MM.1S (cell line): ENCODE measurements at regions not wholly inside any gene's neighbourhood (a gene's known extent, or its start where the extent isn't known, plus 50 kb on each side); places are given as distances from the start of the nearest gene placed in this dataset.

Experiments
- DNase-seq: peaks from one replicate; pipeline ENCODE4 v3.0.0-alpha.2; 2015
- H2AFZ ChIP-seq: fragments of 300-600 bp; sonication (generic); 2 replicates; pipeline ENCODE4 v1.6.0; 2016; ENCODE audit warnings: antibody characterized with exemption, low read length
- H3F3A ChIP-seq: fragments of 300-600 bp; sonication (generic); 2 replicates; pipeline ENCODE4 v1.6.1; 2016; ENCODE audit warnings: mild to moderate bottlenecking, antibody characterized with exemption, low read length, moderate library complexity, mixed read lengths; ENCODE audit not compliant: insufficient read depth
- H3K27ac ChIP-seq: fragments of 300-600 bp; sonication (generic); 2 replicates; pipeline ENCODE4 v1.5.1; 2016; ENCODE audit warnings: mild to moderate bottlenecking, low read length
- H3K27me3 ChIP-seq: fragments of 300-600 bp; sonication (generic); replicated peaks from 2 replicates; pipeline ENCODE4 v1.6.0; 2016; ENCODE audit warnings: low read length; ENCODE audit not compliant: insufficient read depth
- H3K36me3 ChIP-seq: fragments of 300-600 bp; sonication (generic); replicated peaks from 2 replicates; pipeline ENCODE4 v1.6.1; 2016; ENCODE audit warnings: mild to moderate bottlenecking, low read length, mixed read lengths; ENCODE audit not compliant: insufficient read depth
- H3K4me1 ChIP-seq: fragments of 300-600 bp; sonication (generic); 2 replicates; pipeline ENCODE4 v1.6.1; 2016; ENCODE audit warnings: low read length, mixed read lengths
- H3K4me2 ChIP-seq: fragments of 300-600 bp; sonication (generic); 2 replicates; pipeline ENCODE4 v1.6.0; 2016; ENCODE audit warnings: low read depth, low read length
- H3K4me3 ChIP-seq: fragments of 300-600 bp; sonication (generic); 2 replicates; pipeline ENCODE4 v1.5.1; 2016; ENCODE audit warnings: low read length, mixed read lengths
- H3K79me2 ChIP-seq: fragments of 300-600 bp; sonication (generic); 2 replicates; pipeline ENCODE4 v1.6.1; 2016; ENCODE audit warnings: mixed run types, low read length, mixed read lengths
- H3K9ac ChIP-seq: fragments of 300-600 bp; sonication (generic); 2 replicates; pipeline ENCODE4 v1.6.1; 2016; ENCODE audit warnings: low read length, mixed read lengths
- H3K9me2 ChIP-seq: fragments of 300-600 bp; sonication (generic); replicated peaks from 2 replicates; pipeline ENCODE4 v1.6.1; 2016; ENCODE audit warnings: mild to moderate bottlenecking, low read length, mixed read lengths; ENCODE audit not compliant: insufficient read depth
- H3K9me3 ChIP-seq: fragments of 300-600 bp; sonication (generic); replicated peaks from 2 replicates; pipeline ENCODE4 v1.6.1; 2016; ENCODE audit warnings: mild to moderate bottlenecking, low read length, mixed read lengths; ENCODE audit not compliant: insufficient read depth
- H4K20me1 ChIP-seq: fragments of 300-600 bp; sonication (generic); 2 replicates; pipeline ENCODE4 v1.6.1; 2016; ENCODE audit warnings: mild to moderate bottlenecking, low read length, moderate library complexity, mixed read lengths; ENCODE audit not compliant: insufficient read depth
- CTCF ChIP-seq: fragments of 300-600 bp; sonication (generic); IDR thresholded peaks from 2 replicates; pipeline ENCODE4 v1.5.1; 2016; ENCODE audit warnings: antibody characterized with exemption, low read length, mixed read lengths
- EZH2 ChIP-seq: fragments of 300-600 bp; sonication (generic); optimal IDR thresholded peaks from 2 replicates; pipeline ENCODE3; 2017; ENCODE audit warnings: low read depth, mild to moderate bottlenecking, antibody characterized with exemption, low read length, mixed read lengths
- EZH2phosphoT487 ChIP-seq: fragments of 300-600 bp; sonication (generic); IDR thresholded peaks from 2 replicates; pipeline ENCODE4 v1.6.1; 2018; ENCODE audit warnings: antibody characterized with exemption, low read length

- Histone ChIP-seq H3K4me3 (no peak overlapping the region), H3K9me2 (no peaks in the 10 kb centered on the region), H3K27me3 (no peaks in the 10 kb centered on the region), H2AFZ (no peak overlapping the region), H3K4me2 (no peak overlapping the region), H3K9me3 (no peaks in the 10 kb centered on the region), H3K27ac (no peak overlapping the region), H3K4me1 (0 out of 2 replicates have a peak, but pooled peaks cover under 1% of the 10 kb centered on the region), H4K20me1 (no peaks in the 10 kb centered on the region), H3F3A (no peaks in the 10 kb centered on the region), H3K9ac (no peak overlapping the region), H3K36me3 (no peaks in the 10 kb centered on the region), H3K79me2 (no peaks in the 10 kb centered on the region)
- no peak for TF ChIP-seq EZH2
- no peak for DNase-seq
These were observed 72.4 kb downstream of the CTSL start for GRCh38 chr9:87798261-87798833.

- no peaks in the 10 kb centered on the region for H3K9me2 ChIP-seq
- no peak overlapping the region for H3K27ac ChIP-seq
- H2AFZ ChIP-seq: no peak overlapping the region
- no peak for DNase-seq
- no peaks in the 10 kb centered on the region for H3K9me3 ChIP-seq
- no peaks in the 10 kb centered on the region for H3K79me2 ChIP-seq
- no peaks in the 10 kb centered on the region for H4K20me1 ChIP-seq
- H3F3A ChIP-seq: no peaks in the 10 kb centered on the region
- H3K4me3 ChIP-seq: no peak overlapping the region
- H3K4me2 ChIP-seq: no peak overlapping the region
- no peaks in the 10 kb centered on the region for H3K36me3 ChIP-seq
- no peaks in the 10 kb centered on the region for H3K4me1 ChIP-seq
- no peak overlapping the region for H3K9ac ChIP-seq
- no peaks in the 10 kb centered on the region for H3K27me3 ChIP-seq
- no peak for TF ChIP-seq EZH2
- TF ChIP-seq CTCF: no peak
- no peak for TF ChIP-seq EZH2phosphoT487
These were observed 73.6 kb downstream of the CTSL start for GRCh38 chr9:87799503-87799902.

- H3K9ac ChIP-seq: no peak overlapping the region
- TF ChIP-seq CTCF (no peak), EZH2 (no peak), EZH2phosphoT487 (no peak)
- no peaks in the 10 kb centered on the region for H3K9me2 ChIP-seq
- H3K4me2 ChIP-seq: no peak overlapping the region
- H4K20me1 ChIP-seq: no peaks in the 10 kb centered on the region
- H3K9me3 ChIP-seq: no peaks in the 10 kb centered on the region
- H3K4me3 ChIP-seq: no peak overlapping the region
- H3K27me3 ChIP-seq: no peaks in the 10 kb centered on the region
- no peaks in the 10 kb centered on the region for H3K4me1 ChIP-seq
- DNase-seq: no peak
- no peaks in the 10 kb centered on the region for H3F3A ChIP-seq
- H3K79me2 ChIP-seq: no peaks in the 10 kb centered on the region
- H2AFZ ChIP-seq: no peak overlapping the region
- H3K36me3 ChIP-seq: no peaks in the 10 kb centered on the region
- H3K27ac ChIP-seq: no peak overlapping the region
These were observed 74.5 kb downstream of the CTSL start for GRCh38 chr9:87800456-87800855.

GRCh38 chr9:87801013-87801412 lies 75.1 kb downstream of the CTSL start:
- Histone ChIP-seq H3K4me1 (no peaks in the 10 kb centered on the region), H3K9me2 (no peaks in the 10 kb centered on the region), H3K27ac (no peak overlapping the region), H3K9ac (no peak overlapping the region), H3K36me3 (no peaks in the 10 kb centered on the region), H3K79me2 (no peaks in the 10 kb centered on the region), H2AFZ (no peak overlapping the region), H4K20me1 (no peaks in the 10 kb centered on the region), H3K27me3 (no peaks in the 10 kb centered on the region), H3K9me3 (no peaks in the 10 kb centered on the region), H3K4me2 (no peak overlapping the region), H3K4me3 (no peak overlapping the region), H3F3A (no peaks in the 10 kb centered on the region)
- no peak for TF ChIP-seq EZH2phosphoT487
- no peak for TF ChIP-seq EZH2
- no peak for TF ChIP-seq CTCF
- no peak for DNase-seq
